Epithelial cell of esophagus (primary cell): ENCODE measurements at regions not wholly inside any gene's neighbourhood (a gene's known extent, or its start where the extent isn't known, plus 50 kb on each side); places are given as distances from the start of the nearest gene placed in this dataset.
"Not testable (repeated sequence)": the region's sequence is repeated elsewhere in the genome, so short reads cannot be mapped to it uniquely, and the experiment has no call there.

Source experiments
- DNase-seq: peaks from one replicate; pipeline ENCODE4 v3.0.0; 2010; ENCODE audit warnings: low read depth
- H3K4me3 ChIP-seq: 2 replicates; pipeline ENCODE4 v1.5.1; 2011; ENCODE audit warnings: mild to moderate bottlenecking, low read length, control low read depth
- CTCF ChIP-seq: IDR thresholded peaks from 2 replicates; pipeline ENCODE4 v1.5.1; 2011; ENCODE audit warnings: low read depth, mild to moderate bottlenecking, low read length, control low read depth, inconsistent platforms; ENCODE audit not compliant: insufficient read depth; ENCODE audit errors: missing control alignments

- no peak overlapping the region for H3K4me3 ChIP-seq
- no peak for TF ChIP-seq CTCF
- no peak for DNase-seq
Observed at GRCh38 chr12:113534555-113534954, 62.9 kb upstream of the LHX5 start.

GRCh38 chr12:113533842-113534375 is 62.2 kb upstream of the LHX5 start:
- DNase-seq: no peak
- TF ChIP-seq CTCF: no peak
- H3K4me3 ChIP-seq: no peak overlapping the region

- no peak overlapping the region for H3K4me3 ChIP-seq
- TF ChIP-seq CTCF: no peak
- no peak for DNase-seq
Observed at GRCh38 chr12:113532292-113532691, 60.6 kb upstream of the LHX5 start.

DNA sequence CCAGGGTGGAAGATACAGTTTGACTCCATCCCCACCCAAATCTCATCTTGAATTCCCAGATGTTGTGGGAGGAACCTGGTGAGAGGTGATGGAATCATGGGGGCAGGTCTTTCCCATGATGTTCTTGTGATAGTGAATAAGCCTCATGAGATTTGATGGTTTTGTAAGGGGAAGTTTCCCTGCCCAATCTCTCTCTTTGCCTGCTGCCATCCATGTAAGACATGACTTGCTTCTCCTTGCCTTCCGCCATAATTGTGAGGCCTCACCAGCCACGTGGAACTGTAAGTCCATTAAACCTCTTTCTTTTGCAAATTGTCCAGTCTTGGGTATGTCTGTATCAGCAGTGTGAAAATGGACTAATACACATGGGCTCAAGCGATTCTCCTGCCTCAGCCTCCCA is 59.4 kb upstream of the LHX5 start:
- not testable (repeated sequence) for H3K4me3 ChIP-seq, DNase-seq

DNA sequence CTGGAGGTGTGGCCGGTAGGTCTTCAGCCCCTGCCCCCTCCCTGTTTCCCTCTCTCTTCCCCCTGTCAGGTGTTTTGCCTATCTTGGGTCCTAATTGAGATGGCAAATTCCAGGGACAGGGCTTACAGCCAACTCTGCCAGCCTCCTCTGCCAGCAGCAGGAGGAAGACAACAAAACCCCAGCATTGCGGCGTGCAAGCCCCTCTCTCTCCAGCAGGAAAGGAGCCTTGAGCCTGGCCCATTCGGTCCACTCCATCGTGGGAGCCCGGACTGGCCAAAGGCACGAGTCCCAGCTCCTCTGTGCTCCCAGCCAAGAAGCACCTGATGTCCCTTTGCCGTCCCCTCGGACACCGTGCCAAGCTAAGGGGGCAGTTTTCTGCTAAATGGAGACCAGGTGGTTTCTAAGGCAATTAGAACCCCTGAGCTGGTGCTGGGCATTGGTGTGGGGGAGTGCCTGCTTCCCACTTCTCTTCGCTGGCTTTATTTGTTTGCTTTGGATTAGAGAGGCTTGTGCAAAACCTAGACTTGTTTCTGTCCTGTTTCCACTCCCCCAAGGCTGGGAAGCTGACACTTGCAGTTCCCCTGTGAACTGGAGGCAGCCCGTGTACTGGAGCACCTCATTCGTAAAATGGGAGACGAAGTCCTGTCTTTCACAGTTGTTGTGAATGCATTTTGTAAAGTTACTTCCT is 57.1 kb upstream of the LHX5 start:
- TF ChIP-seq CTCF: no peak
- DNase-seq: no peak
- no peak overlapping the region for H3K4me3 ChIP-seq

- DNase-seq: no peak
Observed at GRCh38 chr12:113525066-113525465, 53.4 kb upstream of the LHX5 start.

GRCh38 chr12:113524495-113524894 is 52.8 kb upstream of the LHX5 start:
- DNase-seq: no peak
- no peak overlapping the region for H3K4me3 ChIP-seq
- no peak for TF ChIP-seq CTCF

More at GRCh38 chr12:113525066-113525465, 53.4 kb upstream of the LHX5 start:
- TF ChIP-seq CTCF: no peak
- H3K4me3 ChIP-seq: no peak overlapping the region

DNA sequence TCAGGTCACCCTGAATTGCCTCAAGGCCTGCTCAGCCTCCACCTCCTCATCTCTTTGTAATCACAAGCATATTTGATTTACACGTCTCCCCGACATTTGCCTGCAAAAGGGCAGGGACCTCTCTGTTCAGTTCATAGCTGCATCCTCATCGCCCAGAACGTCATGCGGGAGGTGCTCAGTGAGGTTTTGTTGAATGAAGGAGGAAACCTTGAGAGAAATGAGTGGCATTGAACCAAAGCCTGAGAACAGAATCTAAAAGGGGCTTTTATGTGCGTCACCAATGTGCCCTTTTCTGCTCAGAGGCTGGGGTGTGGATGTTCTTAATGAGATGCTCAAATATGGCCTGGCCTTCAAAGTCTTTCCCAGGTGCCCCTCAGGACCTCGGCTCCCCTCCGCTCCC is 50.0 kb upstream of the LHX5 start:
- no peak overlapping the region for H3K4me3 ChIP-seq
- no peak for DNase-seq
- no peak for TF ChIP-seq CTCF
